Left colon (tissue), 2 donors: ENCODE measurements at regions not wholly inside any gene's neighbourhood (a gene's known extent, or its start where the extent isn't known, plus 50 kb on each side); places are given as distances from the start of the nearest gene placed in this dataset.

Source experiments
- ATAC-seq: fragments of 200-7000 bp; cut with Tn5 transposase; one replicate; pipeline ENCODE4 v1.9.1; 2020; ENCODE audit warnings: mild to moderate bottlenecking, moderate library complexity
- DNase-seq, 2 donors: peaks; one replicate each; pipeline ENCODE4 v3.0.0-alpha.2; 2020
- intact Hi-C, 2 donors: fragments of 100-400 bp; cut with DNase I in 1 of 2; cut with micrococcal nuclease in 1 of 2; formaldehyde crosslinking; loops; one replicate each; pipeline versions ENCODE4 v1.11.2 to v1.14.0; 2022; cut with DNase I, micrococcal nuclease
- donor health status: DM: no; HTN: no; CAD: no.
- donor health status: DM: yes; HTN: yes; CAD: no.

- ATAC-seq: no peak
- intact Hi-C loops: no loop called here
- DNase-seq: no peak
These were observed 77.8 kb upstream of the GNAZ start for GRCh38 chr22:22992474-22992873.

- peak; percentile 92 for ATAC-seq
- intact Hi-C loops: no loop called here
- peak; percentile 21 to 25 for DNase-seq
These were observed 77.1 kb upstream of the GNAZ start for GRCh38 chr22:22993184-22993583.

GRCh38 chr22:22995166-22995565, 75.2 kb upstream of the GNAZ start:
- ATAC-seq: peak; percentile 46
- no peak for DNase-seq
- intact Hi-C loops: no loop called here

GRCh38 chr22:22996511-22997261, 73.6 kb upstream of the GNAZ start:
- no peak for ATAC-seq
- DNase-seq: no peak
- intact Hi-C loops: no loop called here

GRCh38 chr22:22997262-22997898, 72.9 kb upstream of the GNAZ start:
- ATAC-seq (no peak), DNase-seq (no peak)
- intact Hi-C loops: no loop called here

- DNase-seq (no peak), ATAC-seq (no peak)
- intact Hi-C loops: no loop called here
These were observed 72.3 kb upstream of the GNAZ start for GRCh38 chr22:22997988-22998387.

- DNase-seq (no peak), ATAC-seq (no peak)
- intact Hi-C loops: no loop called here
These were observed 70.8 kb upstream of the GNAZ start for GRCh38 chr22:22999523-22999922.

- intact Hi-C loops: no loop called here
- DNase-seq (no peak), ATAC-seq (no peak)
These were observed 69.5 kb upstream of the GNAZ start for GRCh38 chr22:23000657-23001347.

GRCh38 chr22:23001463-23001862, 68.9 kb upstream of the GNAZ start:
- intact Hi-C loops: no loop called here
- no peak for ATAC-seq
- no peak for DNase-seq

GRCh38 chr22:23002612-23003180, 67.6 kb upstream of the GNAZ start:
- ATAC-seq (no peak), DNase-seq (no peak)
- intact Hi-C loops: no loop called here

- no peak for ATAC-seq
- intact Hi-C loops: no loop called here
- DNase-seq: no peak
These were observed 62.5 kb upstream of the GNAZ start for GRCh38 chr22:23007823-23008222.

- DNase-seq (no peak), ATAC-seq (no peak)
- intact Hi-C loops: no loop called here
These were observed 61.4 kb upstream of the GNAZ start for GRCh38 chr22:23008896-23009295.
